Nephron (organoid): ENCODE measurements at regions not wholly inside any gene's neighbourhood (a gene's known extent, or its start where the extent isn't known, plus 50 kb on each side); places are given as distances from the start of the nearest gene placed in this dataset.

Source experiments
- H3K27ac Mint-ChIP-seq, 3 experiments: 2 replicates each; pipeline ENCODE4 v1.8.0; 2020; ENCODE audit warnings: mixed read lengths in 3 of 3, mild to moderate bottlenecking in 2 of 3, moderate library complexity in 1 of 3
- H3K27me3 Mint-ChIP-seq: 2 replicates; pipeline ENCODE4 v1.8.0; 2021; ENCODE audit warnings: low read depth, mild to moderate bottlenecking, moderate library complexity, mixed read lengths
- H3K36me3 Mint-ChIP-seq: 2 replicates; pipeline ENCODE4 v1.8.0; 2020; ENCODE audit warnings: low read depth, mixed read lengths
- H3K4me1 Mint-ChIP-seq: 2 replicates; pipeline ENCODE4 v1.8.0; 2020; ENCODE audit warnings: mixed read lengths
- H3K4me3 Mint-ChIP-seq, 3 experiments: 2 replicates each; pipeline ENCODE4 v1.8.0; 2020; ENCODE audit warnings: mild to moderate bottlenecking in 3 of 3, mixed read lengths in 3 of 3, moderate library complexity in 2 of 3
- H3K9me3 Mint-ChIP-seq: 2 replicates; pipeline ENCODE4 v1.8.0; 2020; ENCODE audit warnings: mixed read lengths
- CTCF ChIP-seq, 3 experiments: fragments of 200-600 bp; sonication (generic); IDR thresholded peaks; one replicate each; pipeline ENCODE4 v1.5.0; 2021; ENCODE audit warnings: antibody characterized with exemption in 3 of 3; ENCODE audit not compliant: unreplicated experiment in 3 of 3

- no peaks in the 10 kb centered on the region for H3K36me3 Mint-ChIP-seq
- H3K27me3 Mint-ChIP-seq, result peaks cover 17% of the 10 kb centered on the region
- H3K27ac Mint-ChIP-seq, result no peak overlapping the region
- TF ChIP-seq CTCF (IDR thresholded peaks at IDR 0.05; ENCODE audit: unreplicated experiment in 3 of 3), result no peak
- no peak overlapping the region for H3K4me3 Mint-ChIP-seq
- H3K9me3 Mint-ChIP-seq, result no peaks in the 10 kb centered on the region
- H3K4me1 Mint-ChIP-seq, result peaks cover 11% of the 10 kb centered on the region
These were observed 166.2 kb downstream of the ACKR3 start for GRCh38 chr2:236735825-236736238.

- peaks cover 22% of the 10 kb centered on the region for H3K4me1 Mint-ChIP-seq
These were observed 168.4 kb downstream of the ACKR3 start for GRCh38 chr2:236738030-236738429.

GRCh38 chr2:236738896-236739295 is 169.3 kb downstream of the ACKR3 start:
- Mint-ChIP-seq H3K4me3 (no peak overlapping the region), H3K27me3 (peaks cover 10% of the 10 kb centered on the region), H3K27ac (no peak overlapping the region), H3K36me3 (no peaks in the 10 kb centered on the region), H3K4me1 (peaks cover 30% of the 10 kb centered on the region), H3K9me3 (no peaks in the 10 kb centered on the region)
- no peak for TF ChIP-seq CTCF (IDR thresholded peaks at IDR 0.05; ENCODE audit: unreplicated experiment in 3 of 3)

More at GRCh38 chr2:236738030-236738429, 168.4 kb downstream of the ACKR3 start:
- Mint-ChIP-seq H3K27me3 (peaks cover 15% of the 10 kb centered on the region), H3K36me3 (no peaks in the 10 kb centered on the region), H3K4me3 (no peak overlapping the region), H3K27ac (no peak overlapping the region), H3K9me3 (no peaks in the 10 kb centered on the region)
- no peak for TF ChIP-seq CTCF (IDR thresholded peaks at IDR 0.05; ENCODE audit: unreplicated experiment in 3 of 3)

GRCh38 chr2:236739663-236740062 is 170.0 kb downstream of the ACKR3 start:
- H3K36me3 Mint-ChIP-seq, result no peaks in the 10 kb centered on the region
- H3K27me3 Mint-ChIP-seq, result peaks cover 10% of the 10 kb centered on the region
- no peaks in the 10 kb centered on the region for H3K9me3 Mint-ChIP-seq
- TF ChIP-seq CTCF (IDR thresholded peaks at IDR 0.05; ENCODE audit: unreplicated experiment in 3 of 3), result no peak
- H3K4me3 Mint-ChIP-seq, result no peak overlapping the region
- peaks cover 38% of the 10 kb centered on the region for H3K4me1 Mint-ChIP-seq
- peak overlapping the region in 2 of 3 experiments; percentile 13 to 31 for H3K27ac Mint-ChIP-seq

GRCh38 chr2:236740506-236740905 is 170.9 kb downstream of the ACKR3 start:
- Mint-ChIP-seq H3K4me3 (no peak overlapping the region), H3K27me3 (peaks cover 10% of the 10 kb centered on the region), H3K9me3 (no peaks in the 10 kb centered on the region), H3K4me1 (peaks cover 45% of the 10 kb centered on the region), H3K27ac (no peak overlapping the region), H3K36me3 (no peaks in the 10 kb centered on the region)
- TF ChIP-seq CTCF (IDR thresholded peaks at IDR 0.05; ENCODE audit: unreplicated experiment in 3 of 3), result no peak
